HG03025 (cell line): ENCODE measurements at regions not wholly inside any gene's neighbourhood (a gene's known extent, or its start where the extent isn't known, plus 50 kb on each side); places are given as distances from the start of the nearest gene placed in this dataset.

Source experiments
- ATAC-seq: cut with Tn5 transposase; IDR thresholded peaks from one replicate; pipeline ENCODE4 v1.9.1; 2021; ENCODE audit warnings: mild to moderate bottlenecking, moderate library complexity; ENCODE audit not compliant: unreplicated experiment, low FRiP score

- no peak for ATAC-seq
Observed at GRCh38 chrX:39203427-39203826, 402.2 kb downstream of the MID1IP1 start.

GRCh38 chrX:39204353-39204752, 403.1 kb downstream of the MID1IP1 start:
- ATAC-seq, result no peak

GRCh38 chrX:39204945-39205344, 403.7 kb downstream of the MID1IP1 start:
- ATAC-seq, result no peak

- ATAC-seq, result no peak
Observed at GRCh38 chrX:39205467-39205866, 404.2 kb downstream of the MID1IP1 start.

- ATAC-seq, result no peak
Observed at GRCh38 chrX:39206399-39207145, 405.3 kb downstream of the MID1IP1 start.

GRCh38 chrX:39211501-39211900, 410.2 kb downstream of the MID1IP1 start:
- no peak for ATAC-seq

- ATAC-seq, result no peak
Observed at GRCh38 chrX:39212456-39212855, 411.2 kb downstream of the MID1IP1 start.

GRCh38 chrX:39214387-39215126, 413.3 kb downstream of the MID1IP1 start:
- no peak for ATAC-seq

- no peak for ATAC-seq
Observed at GRCh38 chrX:39220952-39221351, 419.7 kb downstream of the MID1IP1 start.

GRCh38 chrX:39222346-39223113, 421.3 kb downstream of the MID1IP1 start:
- ATAC-seq, result no peak

- no peak for ATAC-seq
Observed at GRCh38 chrX:39226251-39226650, 425.0 kb downstream of the MID1IP1 start.

- ATAC-seq, result no peak
Observed at GRCh38 chrX:39227371-39227770, 426.1 kb downstream of the MID1IP1 start.

GRCh38 chrX:39238006-39238405, 436.7 kb downstream of the MID1IP1 start:
- no peak for ATAC-seq

GRCh38 chrX:39242187-39242586, 440.9 kb downstream of the MID1IP1 start:
- ATAC-seq, result no peak

- no peak for ATAC-seq
Observed at GRCh38 chrX:39244147-39244546, 442.9 kb downstream of the MID1IP1 start.

GRCh38 chrX:39245024-39245423, 443.8 kb downstream of the MID1IP1 start:
- ATAC-seq, result no peak

GRCh38 chrX:39247536-39247935, 446.3 kb downstream of the MID1IP1 start:
- ATAC-seq, result no peak

- no peak for ATAC-seq
Observed at GRCh38 chrX:39248330-39248729, 447.1 kb downstream of the MID1IP1 start.

- no peak for ATAC-seq
Observed at GRCh38 chrX:39249999-39250398, 448.7 kb downstream of the MID1IP1 start.

GRCh38 chrX:39251995-39252394, 450.7 kb downstream of the MID1IP1 start:
- ATAC-seq, result no peak

- ATAC-seq, result no peak
Observed at GRCh38 chrX:39253551-39253950, 452.3 kb downstream of the MID1IP1 start.
